ENCODE measurements at regions not wholly inside any gene's neighbourhood (a gene's known extent, or its start where the extent isn't known, plus 50 kb on each side); places are given as distances from the start of the nearest gene placed in this dataset.

DNA sequence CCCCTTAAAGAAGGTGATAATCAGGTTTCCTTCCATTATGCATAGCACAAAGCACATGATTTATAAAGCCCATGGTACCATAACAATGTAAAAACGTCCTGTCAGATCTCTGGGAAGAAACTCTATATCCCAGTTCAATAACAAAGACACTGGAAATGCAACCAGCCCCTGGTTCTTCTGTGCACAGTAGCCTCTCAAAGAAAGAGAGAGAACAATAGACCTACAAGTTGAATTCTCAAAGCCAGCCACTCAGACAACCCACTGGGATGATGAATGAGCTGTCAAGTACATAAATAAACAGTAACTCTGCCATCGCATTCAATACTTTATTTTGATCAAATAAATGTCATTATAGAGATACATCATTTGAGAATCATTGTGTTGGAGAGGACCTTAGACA, 400.1 kb upstream of the CPEB2 start:
- TF ChIP-seq, protein P1, sequence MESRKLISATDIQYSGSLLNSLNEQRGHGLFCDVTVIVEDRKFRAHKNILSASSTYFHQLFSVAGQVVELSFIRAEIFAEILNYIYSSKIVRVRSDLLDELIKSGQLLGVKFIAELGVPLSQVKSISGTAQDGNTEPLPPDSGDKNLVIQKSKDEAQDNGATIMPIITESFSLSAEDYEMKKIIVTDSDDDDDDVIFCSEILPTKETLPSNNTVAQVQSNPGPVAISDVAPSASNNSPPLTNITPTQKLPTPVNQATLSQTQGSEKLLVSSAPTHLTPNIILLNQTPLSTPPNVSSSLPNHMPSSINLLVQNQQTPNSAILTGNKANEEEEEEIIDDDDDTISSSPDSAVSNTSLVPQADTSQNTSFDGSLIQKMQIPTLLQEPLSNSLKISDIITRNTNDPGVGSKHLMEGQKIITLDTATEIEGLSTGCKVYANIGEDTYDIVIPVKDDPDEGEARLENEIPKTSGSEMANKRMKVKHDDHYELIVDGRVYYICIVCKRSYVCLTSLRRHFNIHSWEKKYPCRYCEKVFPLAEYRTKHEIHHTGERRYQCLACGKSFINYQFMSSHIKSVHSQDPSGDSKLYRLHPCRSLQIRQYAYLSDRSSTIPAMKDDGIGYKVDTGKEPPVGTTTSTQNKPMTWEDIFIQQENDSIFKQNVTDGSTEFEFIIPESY (IDR thresholded peaks at IDR 0.05) = no peak
- TF ChIP-seq, protein P2, sequence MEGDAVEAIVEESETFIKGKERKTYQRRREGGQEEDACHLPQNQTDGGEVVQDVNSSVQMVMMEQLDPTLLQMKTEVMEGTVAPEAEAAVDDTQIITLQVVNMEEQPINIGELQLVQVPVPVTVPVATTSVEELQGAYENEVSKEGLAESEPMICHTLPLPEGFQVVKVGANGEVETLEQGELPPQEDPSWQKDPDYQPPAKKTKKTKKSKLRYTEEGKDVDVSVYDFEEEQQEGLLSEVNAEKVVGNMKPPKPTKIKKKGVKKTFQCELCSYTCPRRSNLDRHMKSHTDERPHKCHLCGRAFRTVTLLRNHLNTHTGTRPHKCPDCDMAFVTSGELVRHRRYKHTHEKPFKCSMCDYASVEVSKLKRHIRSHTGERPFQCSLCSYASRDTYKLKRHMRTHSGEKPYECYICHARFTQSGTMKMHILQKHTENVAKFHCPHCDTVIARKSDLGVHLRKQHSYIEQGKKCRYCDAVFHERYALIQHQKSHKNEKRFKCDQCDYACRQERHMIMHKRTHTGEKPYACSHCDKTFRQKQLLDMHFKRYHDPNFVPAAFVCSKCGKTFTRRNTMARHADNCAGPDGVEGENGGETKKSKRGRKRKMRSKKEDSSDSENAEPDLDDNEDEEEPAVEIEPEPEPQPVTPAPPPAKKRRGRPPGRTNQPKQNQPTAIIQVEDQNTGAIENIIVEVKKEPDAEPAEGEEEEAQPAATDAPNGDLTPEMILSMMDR (IDR thresholded peaks at IDR 0.05; ENCODE audit: low read depth, low read length, missing input control) = no peak
- TF ChIP-seq YY1 (IDR thresholded peaks at IDR 0.05) (no peak), SP1 (IDR thresholded peaks at IDR 0.05) (no peak), TAF1 (conservative IDR thresholded peaks at IDR 0.05) (no peak), EGR1 (IDR thresholded peaks at IDR 0.05; ENCODE audit: low read depth in 2 of 2) (no peak), JUND (IDR thresholded peaks at IDR 0.05) (no peak)
- TF ChIP-seq, protein P3, sequence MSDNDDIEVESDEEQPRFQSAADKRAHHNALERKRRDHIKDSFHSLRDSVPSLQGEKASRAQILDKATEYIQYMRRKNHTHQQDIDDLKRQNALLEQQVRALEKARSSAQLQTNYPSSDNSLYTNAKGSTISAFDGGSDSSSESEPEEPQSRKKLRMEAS (IDR thresholded peaks at IDR 0.05) = no peak
- TF ChIP-seq, protein P4, sequence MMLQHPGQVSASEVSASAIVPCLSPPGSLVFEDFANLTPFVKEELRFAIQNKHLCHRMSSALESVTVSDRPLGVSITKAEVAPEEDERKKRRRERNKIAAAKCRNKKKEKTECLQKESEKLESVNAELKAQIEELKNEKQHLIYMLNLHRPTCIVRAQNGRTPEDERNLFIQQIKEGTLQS (IDR thresholded peaks at IDR 0.05) = no peak
- TF ChIP-seq, protein P5, sequence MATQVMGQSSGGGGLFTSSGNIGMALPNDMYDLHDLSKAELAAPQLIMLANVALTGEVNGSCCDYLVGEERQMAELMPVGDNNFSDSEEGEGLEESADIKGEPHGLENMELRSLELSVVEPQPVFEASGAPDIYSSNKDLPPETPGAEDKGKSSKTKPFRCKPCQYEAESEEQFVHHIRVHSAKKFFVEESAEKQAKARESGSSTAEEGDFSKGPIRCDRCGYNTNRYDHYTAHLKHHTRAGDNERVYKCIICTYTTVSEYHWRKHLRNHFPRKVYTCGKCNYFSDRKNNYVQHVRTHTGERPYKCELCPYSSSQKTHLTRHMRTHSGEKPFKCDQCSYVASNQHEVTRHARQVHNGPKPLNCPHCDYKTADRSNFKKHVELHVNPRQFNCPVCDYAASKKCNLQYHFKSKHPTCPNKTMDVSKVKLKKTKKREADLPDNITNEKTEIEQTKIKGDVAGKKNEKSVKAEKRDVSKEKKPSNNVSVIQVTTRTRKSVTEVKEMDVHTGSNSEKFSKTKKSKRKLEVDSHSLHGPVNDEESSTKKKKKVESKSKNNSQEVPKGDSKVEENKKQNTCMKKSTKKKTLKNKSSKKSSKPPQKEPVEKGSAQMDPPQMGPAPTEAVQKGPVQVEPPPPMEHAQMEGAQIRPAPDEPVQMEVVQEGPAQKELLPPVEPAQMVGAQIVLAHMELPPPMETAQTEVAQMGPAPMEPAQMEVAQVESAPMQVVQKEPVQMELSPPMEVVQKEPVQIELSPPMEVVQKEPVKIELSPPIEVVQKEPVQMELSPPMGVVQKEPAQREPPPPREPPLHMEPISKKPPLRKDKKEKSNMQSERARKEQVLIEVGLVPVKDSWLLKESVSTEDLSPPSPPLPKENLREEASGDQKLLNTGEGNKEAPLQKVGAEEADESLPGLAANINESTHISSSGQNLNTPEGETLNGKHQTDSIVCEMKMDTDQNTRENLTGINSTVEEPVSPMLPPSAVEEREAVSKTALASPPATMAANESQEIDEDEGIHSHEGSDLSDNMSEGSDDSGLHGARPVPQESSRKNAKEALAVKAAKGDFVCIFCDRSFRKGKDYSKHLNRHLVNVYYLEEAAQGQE (IDR thresholded peaks at IDR 0.05) = no peak

All from liver (tissue), 3 donors.